HG02610 (cell line): ENCODE measurements at regions not wholly inside any gene's neighbourhood (a gene's known extent, or its start where the extent isn't known, plus 50 kb on each side); places are given as distances from the start of the nearest gene placed in this dataset.
"Not testable (repeated sequence)": the region's sequence is repeated elsewhere in the genome, so short reads cannot be mapped to it uniquely, and the experiment has no call there.

Experiments used
- ATAC-seq: cut with Tn5 transposase; IDR thresholded peaks from one replicate; pipeline ENCODE4 v1.9.1; 2021; ENCODE audit warnings: mild to moderate bottlenecking, moderate library complexity; ENCODE audit not compliant: unreplicated experiment

GRCh38 chr3:34106379-34106778 is 307.9 kb downstream of the PDCD6IP start:
- no peak for ATAC-seq

- ATAC-seq: peak; percentile 43
Observed at GRCh38 chr3:34106879-34107278, 308.4 kb downstream of the PDCD6IP start.

- ATAC-seq: peak; percentile 63
Observed at GRCh38 chr3:34107669-34108068, 309.2 kb downstream of the PDCD6IP start.

DNA sequence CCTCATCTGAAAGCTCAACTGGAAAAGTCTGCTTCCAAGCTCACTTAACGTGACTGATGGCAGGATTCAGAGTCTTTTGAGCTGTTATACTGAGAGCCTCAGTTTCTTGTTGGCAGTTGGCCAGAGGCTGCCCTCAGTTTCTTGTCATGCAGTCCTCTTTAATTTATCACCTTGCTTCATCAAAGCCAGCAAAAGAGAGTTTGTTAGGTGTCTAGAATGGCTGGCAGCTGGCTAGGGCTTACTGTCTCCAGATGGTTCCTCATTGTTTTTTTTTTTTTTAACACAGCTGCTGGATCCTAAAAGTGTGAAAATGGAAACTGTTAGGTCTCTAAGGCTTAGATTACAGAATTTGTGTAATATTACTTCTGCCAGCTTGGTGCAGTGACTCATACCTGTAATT is 310.6 kb downstream of the PDCD6IP start:
- ATAC-seq: no peak

GRCh38 chr3:34109846-34110245 is 311.4 kb downstream of the PDCD6IP start:
- ATAC-seq: no peak

- no peak for ATAC-seq
Observed at GRCh38 chr3:34111361-34111760, 312.9 kb downstream of the PDCD6IP start.

GRCh38 chr3:34112261-34112660 is 313.8 kb downstream of the PDCD6IP start:
- ATAC-seq: not testable (repeated sequence)

- no peak for ATAC-seq
Observed at GRCh38 chr3:34131091-34131490, 332.7 kb downstream of the PDCD6IP start.

DNA sequence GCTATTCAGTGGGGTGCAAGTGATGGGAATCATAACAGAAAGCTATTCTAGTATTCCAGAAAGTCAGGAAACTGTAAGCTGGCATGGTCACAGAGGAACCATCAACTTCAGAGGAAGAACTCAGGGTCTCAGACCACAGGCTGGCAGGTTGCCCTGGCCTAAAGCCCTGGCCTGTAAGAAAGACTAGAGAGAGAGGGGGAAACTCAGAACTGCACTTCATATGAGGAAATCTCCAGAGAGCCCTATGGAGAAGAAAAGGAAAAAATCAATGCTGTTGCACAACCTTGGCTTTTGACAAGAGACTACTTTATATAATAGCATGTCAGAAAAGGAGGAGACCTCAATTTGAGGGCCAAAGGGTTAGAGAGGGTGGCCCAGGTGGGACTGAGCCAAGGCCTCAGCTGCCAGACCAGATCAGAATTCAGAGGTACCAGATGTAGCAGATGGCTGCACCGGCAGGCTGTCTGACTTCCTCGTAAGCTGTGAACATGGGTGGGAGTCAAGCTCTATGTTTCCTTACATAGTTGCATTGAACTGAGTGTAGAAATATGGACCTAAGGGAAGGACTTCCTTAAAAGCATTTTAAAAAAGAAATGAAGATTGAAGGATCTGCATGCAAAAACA is 333.8 kb downstream of the PDCD6IP start:
- ATAC-seq: no peak

DNA sequence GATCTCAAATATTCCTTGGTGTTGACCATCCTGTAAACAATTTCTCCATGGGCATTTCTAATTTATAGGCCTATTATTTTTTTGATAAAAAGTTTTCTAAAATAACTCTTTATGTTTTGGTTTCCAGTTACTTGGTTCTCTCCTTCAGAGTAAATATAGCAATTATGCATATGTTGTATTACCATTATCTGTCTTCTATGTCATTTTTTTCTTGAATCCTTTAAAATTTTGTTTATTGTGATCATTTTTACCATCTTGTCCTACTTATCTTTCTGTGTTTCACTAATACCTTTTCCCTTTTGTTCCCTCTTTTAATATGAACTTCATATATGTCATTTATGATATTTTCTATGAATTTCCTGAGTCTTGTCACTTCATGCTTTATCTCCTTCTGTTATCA is 341.1 kb downstream of the PDCD6IP start:
- ATAC-seq: no peak

DNA sequence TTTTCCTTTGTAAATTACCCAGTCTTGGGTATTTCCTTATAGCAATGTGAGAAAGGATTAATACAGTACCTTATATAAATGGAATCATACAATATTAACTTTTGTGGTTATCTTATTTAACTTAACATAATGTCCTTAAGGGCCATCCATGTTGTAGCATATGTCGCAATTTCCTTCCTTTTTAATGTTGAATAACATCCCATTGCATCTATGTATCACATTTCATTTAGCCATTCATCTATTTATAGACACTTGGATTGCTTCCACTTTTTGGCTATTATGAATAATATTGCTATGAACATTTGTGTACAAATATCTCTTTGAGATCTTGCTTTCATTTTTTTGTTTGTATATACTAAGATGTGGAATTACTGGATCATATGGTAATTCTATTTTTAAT is 342.2 kb downstream of the PDCD6IP start:
- no peak for ATAC-seq

- no peak for ATAC-seq
Observed at GRCh38 chr3:34141841-34142337, 343.5 kb downstream of the PDCD6IP start.

GRCh38 chr3:34145796-34146195 is 347.4 kb downstream of the PDCD6IP start:
- no peak for ATAC-seq

GRCh38 chr3:34146596-34146995 is 348.2 kb downstream of the PDCD6IP start:
- ATAC-seq: no peak

DNA sequence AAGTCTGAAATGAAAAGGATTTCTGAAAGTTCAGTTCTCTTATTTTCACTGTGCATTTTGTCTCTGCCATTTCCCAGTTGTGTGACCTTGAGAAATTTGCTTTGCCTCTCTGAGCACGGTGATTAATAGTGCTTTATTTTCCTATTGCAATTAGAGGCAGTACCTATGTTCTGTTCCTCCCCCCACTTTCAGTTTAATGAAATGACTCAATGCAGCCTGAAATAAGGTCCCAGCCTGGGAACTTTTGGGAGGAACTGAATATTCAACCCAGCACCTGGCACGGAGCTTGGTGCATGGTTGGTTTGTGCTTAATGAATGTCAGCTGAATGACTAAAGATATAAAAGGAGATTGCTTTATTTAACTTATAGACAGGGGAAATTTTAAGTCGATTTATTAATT is 352.6 kb downstream of the PDCD6IP start:
- peak; percentile 56 for ATAC-seq

DNA sequence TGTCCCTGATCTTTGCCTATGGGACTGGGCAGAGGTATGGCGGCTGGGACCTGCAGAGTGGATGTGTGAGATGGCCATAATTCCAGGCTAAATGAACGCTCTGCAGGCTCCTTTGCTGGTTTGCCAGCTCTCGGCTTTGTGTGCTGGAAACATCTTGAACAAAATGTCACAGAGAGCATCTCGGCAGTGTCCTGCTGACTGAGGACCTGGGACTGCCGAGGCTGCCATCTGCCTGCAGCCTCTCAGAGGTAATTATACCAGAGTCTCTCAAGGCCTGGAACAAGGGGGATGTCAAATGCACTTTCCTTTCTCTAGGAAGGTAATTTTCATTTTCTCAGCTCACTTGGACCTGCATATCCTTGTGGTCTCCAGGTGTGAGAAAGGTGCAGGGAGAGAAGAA is 354.2 kb downstream of the PDCD6IP start:
- ATAC-seq: no peak

GRCh38 chr3:34155108-34155507 is 356.7 kb downstream of the PDCD6IP start:
- ATAC-seq: no peak

DNA sequence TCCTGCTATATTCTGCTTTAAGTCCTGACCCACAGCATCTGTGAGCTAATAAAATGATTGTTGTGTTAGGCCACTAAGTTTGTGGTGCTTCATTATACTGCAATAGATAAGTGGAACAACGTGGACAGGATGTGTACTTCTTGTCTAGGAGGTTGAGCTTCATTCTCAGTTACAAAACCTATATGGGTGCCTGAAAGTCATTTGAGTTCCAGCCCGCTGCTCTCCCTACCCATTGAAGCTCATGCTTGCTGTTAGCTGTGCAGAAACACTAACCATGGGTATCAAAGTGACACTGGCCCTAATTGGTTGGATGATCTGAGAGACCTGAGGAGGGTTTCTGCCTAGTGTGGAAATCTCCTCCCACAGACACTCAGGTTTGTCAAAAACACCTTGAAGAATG is 357.2 kb downstream of the PDCD6IP start:
- ATAC-seq: peak; percentile 49

DNA sequence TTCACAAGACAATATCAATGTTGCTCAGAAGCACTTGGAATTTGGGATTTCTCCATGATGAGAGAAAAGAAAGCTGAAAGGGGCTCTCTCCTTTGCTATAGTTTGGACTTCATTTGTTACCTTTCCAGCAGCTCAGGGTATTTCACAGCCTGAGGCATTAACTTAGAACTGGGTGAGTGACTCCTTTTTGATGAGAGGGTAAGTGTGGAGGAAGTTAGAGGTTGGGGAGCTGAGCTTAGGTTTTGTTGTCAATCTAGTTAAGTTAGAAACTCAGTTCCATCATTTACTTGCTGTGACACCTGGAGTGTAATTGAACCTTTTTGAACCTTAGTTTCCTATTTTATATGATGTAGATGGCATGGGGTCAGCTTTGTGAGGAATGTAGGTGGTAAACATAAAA is 359.1 kb downstream of the PDCD6IP start:
- no peak for ATAC-seq

DNA sequence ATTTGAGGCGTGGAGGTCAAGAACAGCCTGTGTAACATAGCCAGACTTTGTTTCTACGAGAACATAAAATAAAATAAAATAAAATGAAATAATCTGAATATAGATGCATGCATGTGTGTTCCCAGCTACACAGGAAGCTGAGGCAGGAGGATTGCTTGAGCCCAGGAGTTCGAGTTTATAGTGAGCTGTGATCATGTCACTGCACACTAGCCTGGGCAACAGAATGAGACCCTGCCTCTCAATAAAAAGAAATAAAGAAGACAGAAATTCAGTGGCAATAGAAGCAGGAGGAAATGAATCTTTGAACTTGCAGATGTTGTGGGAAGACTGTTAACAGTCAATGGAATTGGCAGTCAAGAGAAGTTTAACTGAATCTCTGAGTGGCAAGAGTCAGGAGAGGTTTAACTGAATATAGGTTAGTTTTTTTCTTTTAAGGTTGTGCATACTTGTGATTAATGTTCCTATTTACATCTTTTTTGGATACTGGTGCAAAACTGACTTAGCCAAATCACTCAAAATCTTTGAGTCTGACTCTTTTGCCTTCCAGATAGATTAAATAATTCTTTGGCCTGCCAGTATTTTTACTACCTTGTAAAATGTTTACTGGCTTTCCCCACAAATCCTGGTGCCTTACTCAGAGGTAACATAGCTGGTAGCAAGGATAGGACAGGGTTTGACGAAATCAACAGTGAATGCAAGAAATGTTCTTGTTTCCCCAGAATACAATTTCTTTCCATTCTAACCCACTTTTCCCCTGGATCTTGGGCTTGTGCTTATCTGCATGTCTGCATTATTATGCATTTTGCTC is 361.4 kb downstream of the PDCD6IP start:
- ATAC-seq: no peak

- not testable (repeated sequence) for ATAC-seq
Observed at GRCh38 chr3:34169636-34170035, 371.2 kb downstream of the PDCD6IP start.

- ATAC-seq: no peak
Observed at GRCh38 chr3:34174740-34175139, 376.3 kb downstream of the PDCD6IP start.
